H9 (cell line): ENCODE measurements at regions not wholly inside any gene's neighbourhood (a gene's known extent, or its start where the extent isn't known, plus 50 kb on each side); places are given as distances from the start of the nearest gene placed in this dataset.

Source experiments
- DNase-seq: peaks from one replicate; pipeline ENCODE4 v3.0.0-alpha.2; 2017
- H2AFZ ChIP-seq: one replicate; pipeline ENCODE4 v1.6.1; 2013; ENCODE audit warnings: mild to moderate bottlenecking, low read length, control low read depth, moderate library complexity
- H2AK5ac ChIP-seq: 2 replicates; pipeline ENCODE4 v1.6.1; 2013; ENCODE audit warnings: low read length, control low read depth, mixed read lengths; ENCODE audit not compliant: insufficient read length
- H2BK120ac ChIP-seq: one replicate; pipeline ENCODE4 v1.6.1; 2013; ENCODE audit warnings: low read depth, mild to moderate bottlenecking, low read length, control low read depth, inconsistent platforms; ENCODE audit not compliant: poor library complexity, severe bottlenecking
- H2BK12ac ChIP-seq: 2 replicates; pipeline ENCODE4 v1.6.1; 2013; ENCODE audit warnings: low read length, control low read depth, mixed read lengths, low read depth; ENCODE audit not compliant: insufficient read length
- H2BK15ac ChIP-seq: 2 replicates; pipeline ENCODE4 v1.6.1; 2013; ENCODE audit warnings: low read depth, low read length, control low read depth
- H2BK20ac ChIP-seq: one replicate; pipeline ENCODE4 v1.6.1; 2013; ENCODE audit warnings: low read depth, mild to moderate bottlenecking, low read length, control low read depth, inconsistent platforms; ENCODE audit not compliant: poor library complexity, severe bottlenecking
- H2BK5ac ChIP-seq: 2 replicates; pipeline ENCODE4 v1.6.1; 2013; ENCODE audit warnings: low read length, control low read depth, mixed read lengths; ENCODE audit not compliant: insufficient read length
- H3K14ac ChIP-seq: 2 replicates; pipeline ENCODE4 v1.6.1; 2013; ENCODE audit warnings: low read length, control low read depth; ENCODE audit not compliant: insufficient read depth
- H3K18ac ChIP-seq: 2 replicates; pipeline ENCODE4 v1.6.1; 2013; ENCODE audit warnings: low read depth, mild to moderate bottlenecking, mixed read lengths, low read length, control low read depth; ENCODE audit not compliant: insufficient read length
- H3K23ac ChIP-seq: 2 replicates; pipeline ENCODE4 v1.6.1; 2013; ENCODE audit warnings: low read length, control low read depth, mixed read lengths, low read depth; ENCODE audit not compliant: insufficient read length
- H3K23me2 ChIP-seq: 2 replicates; pipeline ENCODE4 v1.6.1; 2013; ENCODE audit warnings: low read depth, mild to moderate bottlenecking, mixed read lengths, low read length, control low read depth; ENCODE audit not compliant: insufficient read length, poor library complexity, severe bottlenecking
- H3K27ac ChIP-seq: 2 replicates; pipeline ENCODE4 v1.5.1; 2013; ENCODE audit warnings: low read length, control low read depth, mixed read lengths, low read depth; ENCODE audit not compliant: insufficient read length
- H3K27me3 ChIP-seq: 2 replicates; pipeline ENCODE4 v1.6.1; 2013; ENCODE audit warnings: low read length, control low read depth, inconsistent platforms; ENCODE audit not compliant: insufficient read depth
- H3K4ac ChIP-seq: 2 replicates; pipeline ENCODE4 v1.6.1; 2013; ENCODE audit warnings: low read depth, mild to moderate bottlenecking, control low read depth, inconsistent platforms, low read length, moderate library complexity
- H3K4me1 ChIP-seq: 2 replicates; pipeline ENCODE4 v1.6.1; 2013; ENCODE audit warnings: low read length, control low read depth, inconsistent platforms; ENCODE audit not compliant: insufficient read depth
- H3K4me2 ChIP-seq: 2 replicates; pipeline ENCODE4 v1.6.1; 2013; ENCODE audit warnings: low read length, control low read depth, mixed read lengths; ENCODE audit not compliant: insufficient read length, insufficient read depth
- H3K56ac ChIP-seq: 2 replicates; pipeline ENCODE4 v1.6.1; 2013; ENCODE audit warnings: low read depth, mild to moderate bottlenecking, mixed read lengths, low read length, control low read depth; ENCODE audit not compliant: insufficient read length
- H3K79me1 ChIP-seq: 2 replicates; pipeline ENCODE4 v1.6.1; 2013; ENCODE audit warnings: low read depth, mild to moderate bottlenecking, moderate library complexity, low read length, control low read depth, inconsistent platforms; ENCODE audit not compliant: insufficient read depth, poor library complexity, severe bottlenecking
- H3K79me2 ChIP-seq: 2 replicates; pipeline ENCODE4 v1.6.1; 2013; ENCODE audit warnings: low read length, control low read depth, inconsistent platforms; ENCODE audit not compliant: insufficient read depth
- H3K9ac ChIP-seq: 2 replicates; pipeline ENCODE4 v1.6.1; 2013; ENCODE audit warnings: low read length, control low read depth, mixed read lengths; ENCODE audit not compliant: insufficient read length; ENCODE audit errors: extremely low read depth
- H3K9me3 ChIP-seq: one replicate; pipeline ENCODE4 v1.6.1; 2013; ENCODE audit warnings: low read depth, low read length, inconsistent platforms; ENCODE audit not compliant: control insufficient read depth
- H3T11ph ChIP-seq: one replicate; pipeline ENCODE4 v1.6.1; 2013; ENCODE audit warnings: mild to moderate bottlenecking, low read length, control low read depth, inconsistent platforms
- H4K20me1 ChIP-seq: one replicate; pipeline ENCODE4 v1.6.1; 2013; ENCODE audit not compliant: control insufficient read depth, insufficient read length, insufficient read depth
- H4K5ac ChIP-seq: 2 replicates; pipeline ENCODE4 v1.6.1; 2013; ENCODE audit warnings: low read depth, mild to moderate bottlenecking, mixed read lengths, low read length, control low read depth; ENCODE audit not compliant: insufficient read length
- H4K8ac ChIP-seq: replicated peaks from 2 replicates; pipeline ENCODE4 v1.6.1; 2013; ENCODE audit warnings: low read length, control low read depth, mixed read lengths, low read depth; ENCODE audit not compliant: insufficient read length
- H4K91ac ChIP-seq: 2 replicates; pipeline ENCODE4 v1.6.1; 2013; ENCODE audit warnings: low read depth, mild to moderate bottlenecking, moderate library complexity, mixed read lengths, low read length, control low read depth; ENCODE audit not compliant: insufficient read length
- H3K27ac Mint-ChIP-seq, 3 experiments: 2 replicates in 2 of 3; 3 replicates in 1 of 3; pipeline ENCODE4 v1.8.0; 2020 to 2021; ENCODE audit warnings: mixed read lengths in 3 of 3, mild to moderate bottlenecking in 1 of 3, moderate library complexity in 1 of 3
- H3K27me3 Mint-ChIP-seq: 2 replicates; pipeline ENCODE4 v1.8.0; 2021; ENCODE audit warnings: low read depth, mild to moderate bottlenecking, moderate library complexity, mixed read lengths
- H3K36me3 Mint-ChIP-seq, 3 experiments: 2 replicates in 2 of 3; 3 replicates in 1 of 3; pipeline ENCODE4 v1.8.0; 2020 to 2021; ENCODE audit warnings: low read depth in 3 of 3, mixed read lengths in 3 of 3; ENCODE audit not compliant: insufficient read depth in 1 of 3
- H3K4me1 Mint-ChIP-seq, 2 experiments: 2 replicates each; pipeline ENCODE4 v1.8.0; 2020; ENCODE audit warnings: mixed read lengths in 2 of 2
- H3K4me3 Mint-ChIP-seq, 2 experiments: 2 replicates in 1 of 2; 3 replicates in 1 of 2; pipeline ENCODE4 v1.8.0; 2020 to 2021; ENCODE audit warnings: mild to moderate bottlenecking in 2 of 2, mixed read lengths in 2 of 2, moderate library complexity in 1 of 2
- H3K9me3 Mint-ChIP-seq, 2 experiments: 2 replicates in 1 of 2; 3 replicates in 1 of 2; pipeline ENCODE4 v1.8.0; 2020; ENCODE audit warnings: mild to moderate bottlenecking in 2 of 2, mixed read lengths in 2 of 2, moderate library complexity in 1 of 2
- CTCF ChIP-seq: fragments of 200-600 bp; sonication (generic); conservative IDR thresholded peaks from 3 replicates; pipeline ENCODE4 v1.8.0; 2021; ENCODE audit warnings: antibody characterized with exemption, mild to moderate bottlenecking
- WGBS: extraction: QIAGEN DNeasy Blood & Tissue Kit; methylation state at CpG from one replicate; pipeline ENCODE4 v1.1.7; 2013; ENCODE audit warnings: missing lambda C conversion rate, low lambda C conversion rate, mixed read lengths; ENCODE audit not compliant: insufficient read length; ENCODE audit errors: extremely low coverage; 5-methylcytosine and 5-hydroxymethylcytosine counted together

DNA sequence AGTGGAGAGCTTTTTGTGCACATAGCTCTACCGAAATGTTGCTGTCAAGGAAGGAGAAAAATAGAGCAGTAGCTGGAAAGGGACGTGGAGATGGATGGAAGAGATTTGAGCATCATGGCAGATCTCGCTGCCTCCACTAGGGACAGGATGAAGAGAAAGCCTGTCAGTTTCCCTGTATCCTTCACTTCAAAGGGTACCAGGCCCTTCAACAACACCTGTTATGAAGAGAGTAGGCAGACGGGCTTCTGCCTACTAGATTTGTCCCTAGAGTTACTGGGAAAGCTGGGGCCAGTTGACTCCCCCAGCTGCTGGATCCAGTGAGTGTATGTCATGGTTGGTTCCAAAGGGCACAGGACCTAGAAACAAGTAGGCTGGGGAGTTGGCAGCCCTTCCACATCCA, 150.8 kb downstream of the TLE3 start:
- no peak overlapping the region for H3K4ac ChIP-seq
- H3K9ac ChIP-seq, result no peak overlapping the region
- H3K27me3 Mint-ChIP-seq, result peaks cover 2% of the 10 kb centered on the region; the same call in 1 of the 2 replicates

More for the DNA sequence above, 150.8 kb downstream of the TLE3 start:
- no peaks in the 10 kb centered on the region for H3K79me2 ChIP-seq
- peaks cover 0 to 9% of the 10 kb centered on the region in 2 experiments; a peak in 2 of 4 replicates for H3K4me1 Mint-ChIP-seq
- no peak overlapping the region for H2BK5ac ChIP-seq
- H3K27ac Mint-ChIP-seq, result no peak overlapping the region; a peak in 1 of 7 replicates
- H3K4me1 ChIP-seq, result no peaks in the 10 kb centered on the region
- no peak overlapping the region for H3K27ac ChIP-seq
- no peak overlapping the region for H2AK5ac ChIP-seq
- H3K56ac ChIP-seq, result no peak overlapping the region
- no peaks in the 10 kb centered on the region for H3K9me3 ChIP-seq
- H4K8ac ChIP-seq, result no peak overlapping the region
- TF ChIP-seq CTCF, result no peak; the same call in 2 of the 3 replicates
- H2AFZ ChIP-seq, result no peak overlapping the region
- no peak overlapping the region for H2BK120ac ChIP-seq
- H2BK20ac ChIP-seq, result no peak overlapping the region
- no peak overlapping the region for H3K4me2 ChIP-seq
- no peak overlapping the region for H4K5ac ChIP-seq
- no peak overlapping the region for H3K4me3 Mint-ChIP-seq
- H3K9me3 Mint-ChIP-seq, result no peaks in the 10 kb centered on the region; a peak in 1 of 5 replicates
- no peak overlapping the region for H2BK12ac ChIP-seq
- no peak overlapping the region for H4K91ac ChIP-seq
- no peaks in the 10 kb centered on the region for H3K79me1 ChIP-seq
- DNase-seq, result no peak
- H3K18ac ChIP-seq, result no peak overlapping the region
- H3K23ac ChIP-seq, result no peak overlapping the region
- no peaks in the 10 kb centered on the region for H3K36me3 Mint-ChIP-seq
- no peaks in the 10 kb centered on the region for H3K27me3 ChIP-seq
- no peaks in the 10 kb centered on the region for H4K20me1 ChIP-seq
- H2BK15ac ChIP-seq, result no peak overlapping the region
- H3T11ph ChIP-seq, result no peak overlapping the region
- no CpG with 5 or more reads among the region's 4 CpGs for WGBS
- no peak overlapping the region for H3K14ac ChIP-seq
- H3K23me2 ChIP-seq, result no peaks in the 10 kb centered on the region
